ENCODE measurements at regions not wholly inside any gene's neighbourhood (a gene's known extent, or its start where the extent isn't known, plus 50 kb on each side); places are given as distances from the start of the nearest gene placed in this dataset.
A peak's percentile ranks its signal among the peaks of the same experiment; 100 is the strongest.

DNA sequence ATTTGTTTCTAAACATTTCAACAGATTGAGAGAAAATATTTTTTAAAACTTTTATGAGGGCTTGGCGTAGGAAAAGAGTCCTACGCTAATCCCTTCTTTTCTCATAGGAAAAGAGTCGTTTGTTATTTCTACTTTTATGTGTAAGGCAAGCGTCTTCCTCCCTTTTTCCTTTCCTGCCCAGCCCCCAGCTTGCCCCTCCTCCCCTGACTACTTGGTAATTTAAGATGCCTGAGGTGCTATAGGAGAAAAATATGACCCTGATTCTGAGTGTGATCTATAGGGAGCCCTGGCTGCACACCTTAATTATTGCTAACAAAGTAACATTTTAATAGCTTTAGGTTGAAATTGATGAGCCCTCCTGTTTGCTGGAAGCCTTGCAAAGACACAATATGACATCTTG, 373.6 kb downstream of the PBX1 start:
- no peak for DNase-seq

DNA sequence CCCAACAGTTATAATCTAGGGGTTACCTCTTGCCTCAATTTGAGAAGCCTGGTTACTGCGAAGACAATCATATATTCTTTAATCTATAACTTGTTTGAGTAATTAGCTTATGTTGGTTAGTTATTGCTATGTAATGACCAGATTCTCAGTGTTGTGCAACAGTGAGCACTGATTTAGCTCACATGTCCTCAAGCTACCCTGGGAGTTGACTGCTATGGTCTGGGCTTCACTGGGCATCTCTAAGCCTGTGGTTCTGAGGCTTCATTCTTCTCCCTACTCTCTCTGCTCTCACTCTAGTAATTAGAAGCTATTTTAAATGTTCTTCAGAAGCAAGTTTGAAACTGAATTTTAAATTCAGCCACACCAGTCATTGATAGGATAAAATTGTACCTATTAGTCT, 371.8 kb downstream of the PBX1 start:
- no peak for DNase-seq

DNA sequence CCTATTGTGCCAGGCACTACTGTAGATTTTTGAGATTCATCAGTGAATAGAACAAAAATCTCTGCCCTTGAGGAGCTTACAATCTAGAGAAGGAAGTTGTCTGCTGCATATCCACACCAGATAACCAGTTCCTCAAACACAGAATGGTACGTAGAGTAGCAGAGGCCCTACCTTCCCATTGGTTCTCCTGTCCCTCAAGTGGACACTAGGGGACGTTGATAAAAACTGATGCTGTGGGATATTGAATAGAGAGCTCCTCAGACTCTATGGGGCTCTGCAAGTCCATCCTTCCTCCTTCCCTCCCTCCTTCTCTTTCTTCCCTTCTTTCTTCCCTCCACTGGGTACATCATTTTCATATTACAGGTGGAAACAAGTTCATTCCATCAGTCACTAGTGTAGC, 371.3 kb downstream of the PBX1 start:
- no peak for DNase-seq

- no peak for DNase-seq
Measured at GRCh38 chr1:164928232-164928812, 369.3 kb downstream of the PBX1 start.

- peak; percentile 66 for DNase-seq
Measured at GRCh38 chr1:164926107-164926506, 367.1 kb downstream of the PBX1 start.

DNA sequence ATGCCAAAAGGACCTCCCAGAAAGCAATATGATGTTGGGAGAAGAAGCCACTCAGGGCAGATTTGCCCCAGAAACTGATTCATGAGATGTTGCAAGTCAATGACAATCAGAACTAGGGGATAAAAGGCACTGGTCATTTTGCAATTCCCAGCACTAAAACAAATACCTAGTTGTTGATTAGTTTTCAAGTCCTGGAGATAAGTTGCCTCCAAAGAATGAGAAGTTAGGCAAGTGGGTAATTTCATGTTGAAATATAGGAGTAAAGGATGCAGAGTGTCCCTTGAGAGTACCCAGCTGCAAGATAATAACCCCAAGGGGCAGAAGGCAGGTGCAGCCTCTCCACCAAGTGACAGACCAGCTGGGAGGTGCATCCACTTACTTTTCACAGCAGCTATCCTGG, 363.6 kb downstream of the PBX1 start:
- DNase-seq = no peak

- no peak for DNase-seq
Measured at GRCh38 chr1:164921493-164921892, 362.5 kb downstream of the PBX1 start.

DNA sequence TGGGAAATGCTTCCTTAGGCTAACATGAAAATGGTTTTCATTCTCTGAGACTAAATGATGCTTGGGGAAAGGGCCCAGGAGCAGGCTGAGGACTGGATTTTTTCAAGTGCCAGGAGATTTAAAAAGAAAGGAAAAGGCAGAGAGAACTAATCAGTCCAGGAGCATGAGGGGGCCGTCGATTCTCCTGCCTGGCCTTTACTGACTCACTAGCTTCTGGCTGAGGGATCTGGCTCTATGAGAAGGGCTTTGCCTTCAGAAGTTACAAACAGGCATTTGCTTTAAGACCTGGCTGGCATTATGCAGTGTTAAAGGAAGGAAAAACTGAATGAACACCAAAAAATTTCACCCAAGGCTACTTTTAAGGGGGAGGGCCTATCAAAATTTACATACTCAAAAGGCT, 359.2 kb downstream of the PBX1 start:
- no peak for DNase-seq

- no peak for DNase-seq
Measured at GRCh38 chr1:164914208-164914607, 355.2 kb downstream of the PBX1 start.

- no peak for DNase-seq
Measured at GRCh38 chr1:164912290-164912689, 353.3 kb downstream of the PBX1 start.

- DNase-seq = no peak
Measured at GRCh38 chr1:164910671-164911070, 351.7 kb downstream of the PBX1 start.

DNA sequence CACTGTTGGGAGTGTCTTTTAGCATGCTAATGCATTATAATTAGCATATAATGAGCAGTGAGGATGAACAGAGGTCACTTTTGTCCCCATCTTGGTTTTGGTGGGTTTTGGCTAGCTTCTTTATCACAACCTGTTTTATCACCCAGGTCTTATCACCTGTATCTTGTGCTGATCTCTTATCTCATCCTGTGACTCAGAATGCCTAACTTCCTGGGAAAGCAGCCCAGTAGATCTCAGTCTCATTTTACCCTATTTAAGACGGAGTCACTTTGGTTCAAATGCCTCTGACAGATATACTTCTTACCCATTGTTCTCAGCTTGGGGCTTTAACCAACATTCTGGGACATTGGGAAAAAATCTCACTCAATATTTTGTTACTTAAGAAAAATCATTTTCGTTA, 348.7 kb downstream of the PBX1 start:
- no peak for DNase-seq

GRCh38 chr1:164905869-164906268, 346.9 kb downstream of the PBX1 start:
- DNase-seq = no peak

DNA sequence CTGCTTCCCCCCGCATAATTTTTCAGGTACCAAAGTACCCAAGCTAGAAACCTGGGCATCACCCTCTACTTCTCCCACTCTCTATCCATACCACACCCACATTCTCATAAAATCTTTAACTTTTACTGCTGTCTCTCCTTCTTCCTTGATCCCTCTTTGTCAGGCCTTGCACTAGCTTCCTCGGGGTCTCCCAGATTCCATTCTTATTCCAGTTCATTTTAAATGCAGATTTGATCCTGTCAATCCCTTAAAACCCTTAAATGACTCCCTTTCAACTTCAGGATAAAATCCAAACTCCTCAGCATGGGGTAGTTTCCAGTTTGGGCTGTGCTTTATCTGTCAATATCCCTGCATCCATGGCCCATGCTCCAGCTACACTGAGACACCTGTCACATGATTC, 343.5 kb downstream of the PBX1 start:
- DNase-seq = no peak

Measured in NCI-H1694 (cell line).